SK-N-SH (cell line): ENCODE measurements at regions not wholly inside any gene's neighbourhood (a gene's known extent, or its start where the extent isn't known, plus 50 kb on each side); places are given as distances from the start of the nearest gene placed in this dataset.

Source experiments
- CTCF ChIA-PET: fragments of 300-600, 350-600 bp; formaldehyde crosslinking; extraction: SDS; loops from one replicate; lab custom pipeline; 2021; lab: Yijun Ruan, JAX
- POLR2A ChIA-PET: fragments of 350-600 bp; sonication (Branson Sonifier 250); formaldehyde crosslinking; extraction: SDS; loops from one replicate; lab custom pipeline; 2020; ENCODE audit warnings: antibody characterized with exemption, inconsistent platforms; lab: Yijun Ruan, JAX
- DNase-seq: peaks from one replicate; pipeline ENCODE4 v3.0.0; 2012
- H2AFZ ChIP-seq: fragments of 200-600 bp; sonication (generic); 2 replicates; pipeline ENCODE4 v1.8.1; 2016; ENCODE audit warnings: antibody characterized with exemption, mild to moderate bottlenecking, low read depth
- H3F3A ChIP-seq: fragments of 200-600 bp; sonication (generic); replicated peaks from 2 replicates; pipeline ENCODE3; 2016; ENCODE audit warnings: antibody characterized with exemption, mild to moderate bottlenecking; ENCODE audit not compliant: insufficient read depth
- H3K27ac ChIP-seq, 2 experiments: fragments of 200-500 bp in 1 of 2; fragments of 200-600 bp in 1 of 2; sonication (Bioruptor generic) in 1 of 2; sonication (generic), shearing (Covaris generic) in 1 of 2; 2 replicates each; pipeline versions ENCODE4 v1.5.1 to v1.6.1; 2014 to 2016; ENCODE audit warnings: low read depth in 2 of 2, inconsistent platforms in 1 of 2, low read length in 1 of 2, mild to moderate bottlenecking in 1 of 2, mixed read lengths in 1 of 2
- H3K27me3 ChIP-seq: fragments of 200-600 bp; sonication (generic), shearing (Covaris generic); 2 replicates; pipeline ENCODE4 v1.6.1; 2016; ENCODE audit warnings: mixed run types; ENCODE audit not compliant: insufficient read depth
- H3K36me3 ChIP-seq, 2 experiments: fragments of 200-500 bp in 1 of 2; fragments of 200-600 bp in 1 of 2; sonication (Bioruptor generic) in 1 of 2; sonication (generic) in 1 of 2; replicated peaks in 1 of 2; 2 replicates each; pipeline versions ENCODE3 to v1.5.1; 2014 to 2016; ENCODE audit warnings: low read length in 1 of 2, mild to moderate bottlenecking in 1 of 2; ENCODE audit not compliant: insufficient read depth in 2 of 2, control insufficient read depth in 1 of 2
- H3K4me1 ChIP-seq, 2 experiments: fragments of 200-500 bp in 1 of 2; fragments of 200-600 bp in 1 of 2; sonication (Bioruptor generic) in 1 of 2; sonication (generic), shearing (Covaris generic) in 1 of 2; 2 replicates each; pipeline versions ENCODE4 v1.5.1 to v1.6.1; 2014 to 2016; ENCODE audit warnings: low read depth in 1 of 2, low read length in 1 of 2, mixed run types in 1 of 2; ENCODE audit not compliant: insufficient read depth in 2 of 2, control insufficient read depth in 1 of 2
- H3K4me2 ChIP-seq: fragments of 200-600 bp; sonication (generic), shearing (Covaris generic); 2 replicates; pipeline ENCODE4 v1.6.1; 2017; ENCODE audit warnings: mixed run types
- H3K4me3 ChIP-seq, 2 experiments: fragments of 200-500 bp in 1 of 2; fragments of 200-600 bp in 1 of 2; sonication (Bioruptor generic) in 1 of 2; sonication (generic), shearing (Covaris generic) in 1 of 2; 2 replicates each; pipeline versions ENCODE4 v1.5.1 to v1.8.1; 2014 to 2016; ENCODE audit warnings: low read depth in 2 of 2, inconsistent platforms in 1 of 2, low read length in 1 of 2, mild to moderate bottlenecking in 1 of 2, mixed read lengths in 1 of 2, moderate library complexity in 1 of 2
- H3K79me2 ChIP-seq: fragments of 200-600 bp; sonication (generic); 2 replicates; pipeline ENCODE4 v1.8.1; 2017; ENCODE audit warnings: mild to moderate bottlenecking; ENCODE audit not compliant: insufficient read depth
- H3K9ac ChIP-seq: fragments of 200-600 bp; sonication (generic); 2 replicates; pipeline ENCODE4 v1.6.1; 2017; ENCODE audit warnings: mixed run types
- H3K9me2 ChIP-seq: fragments of 200-600 bp; sonication (generic); 2 replicates; pipeline ENCODE4 v1.6.1; 2017; ENCODE audit warnings: mixed run types
- H3K9me3 ChIP-seq: fragments of 200-600 bp; sonication (generic); 2 replicates; pipeline ENCODE4 v1.6.1; 2017; ENCODE audit warnings: mixed run types, mild to moderate bottlenecking, moderate library complexity
- H4K20me1 ChIP-seq: fragments of 200-600 bp; sonication (generic); 2 replicates; pipeline ENCODE4 v1.6.1; 2017; ENCODE audit warnings: mild to moderate bottlenecking, mixed run types; ENCODE audit not compliant: insufficient read depth
- ELF1 ChIP-seq: IDR thresholded peaks from 2 replicates; pipeline ENCODE4 v1.4.0; 2012
- EP300 ChIP-seq, 2 experiments: IDR thresholded peaks; 2 replicates each; pipeline versions ENCODE4 v1.4.0 to v1.6.1; 2012; ENCODE audit warnings: borderline replicate concordance in 1 of 2, low read depth in 1 of 2, low read length in 1 of 2
- FOSL2 ChIP-seq: IDR thresholded peaks from 2 replicates; pipeline ENCODE4 v1.4.0; 2012; ENCODE audit warnings: low read depth, mild to moderate bottlenecking, moderate library complexity, borderline replicate concordance
- FOXJ3 ChIP-seq: sonication (generic); formaldehyde crosslinking; IDR thresholded peaks from 2 replicates; pipeline ENCODE4 v1.5.1; 2020; ENCODE audit warnings: mild to moderate bottlenecking, missing genetic modification reagents
- MAX ChIP-seq: IDR thresholded peaks from 2 replicates; pipeline ENCODE4 v1.4.0; 2012; ENCODE audit warnings: low read depth
- MEF2A ChIP-seq: IDR thresholded peaks from 2 replicates; pipeline ENCODE4 v1.4.0; 2012; ENCODE audit warnings: low read depth, borderline replicate concordance
- MXI1 ChIP-seq: IDR thresholded peaks from 2 replicates; pipeline ENCODE4 v1.6.1; 2012; ENCODE audit warnings: mild to moderate bottlenecking, low read depth, low read length, improper control_type of control experiment
- NFIC ChIP-seq: IDR thresholded peaks from 2 replicates; pipeline ENCODE4 v1.4.0; 2012; ENCODE audit warnings: borderline replicate concordance
- NRF1 ChIP-seq: IDR thresholded peaks from 2 replicates; pipeline ENCODE4 v1.6.1; 2012; ENCODE audit warnings: low read depth, mild to moderate bottlenecking, low read length
- RAD21 ChIP-seq: IDR thresholded peaks from 2 replicates; pipeline ENCODE4 v1.6.1; 2012; ENCODE audit warnings: mild to moderate bottlenecking, low read length
- REST ChIP-seq: IDR thresholded peaks from 2 replicates; pipeline ENCODE4 v1.6.1; 2012; ENCODE audit warnings: mild to moderate bottlenecking, low read depth, low read length, moderate library complexity
- RFX5 ChIP-seq: IDR thresholded peaks from 2 replicates; pipeline ENCODE4 v1.6.1; 2012; ENCODE audit warnings: mild to moderate bottlenecking, improper control_type of control experiment, low read length
- RXRA ChIP-seq: IDR thresholded peaks from 2 replicates; pipeline ENCODE4 v1.4.0; 2012; ENCODE audit warnings: low read depth, mild to moderate bottlenecking, borderline replicate concordance
- SMC3 ChIP-seq: IDR thresholded peaks from 2 replicates; pipeline ENCODE4 v1.6.1; 2012; ENCODE audit warnings: low read depth, low read length, improper control_type of control experiment
- USF2 ChIP-seq: fragments of 150-350 bp; IDR thresholded peaks from 2 replicates; pipeline ENCODE4 v1.6.1; 2017; ENCODE audit warnings: antibody characterized with exemption, low read length, low read depth, borderline replicate concordance
- YY1 ChIP-seq: IDR thresholded peaks from 2 replicates; pipeline ENCODE4 v1.4.0; 2012; ENCODE audit warnings: low read depth, mild to moderate bottlenecking
- WGBS: methylation state at CpG from one replicate; pipeline ENCODE4 v1.1.6; 2017; ENCODE audit warnings: low lambda C conversion rate; 5-methylcytosine and 5-hydroxymethylcytosine counted together

- no peak overlapping the region for H3K27ac ChIP-seq
- CTCF ChIA-PET: no interaction called here
- DNase-seq: no peak
These were observed 65.5 kb upstream of the NRIP1 start for GRCh38 chr21:15130326-15130725.

More at GRCh38 chr21:15130326-15130725, 65.5 kb upstream of the NRIP1 start:
- no peaks in the 10 kb centered on the region for H3K9me3 ChIP-seq
- no peaks in the 10 kb centered on the region for H3K4me1 ChIP-seq
- H2AFZ ChIP-seq: no peak overlapping the region
- no peaks in the 10 kb centered on the region for H3K27me3 ChIP-seq
- no peaks in the 10 kb centered on the region for H4K20me1 ChIP-seq
- H3F3A ChIP-seq: no peaks in the 10 kb centered on the region
- H3K9ac ChIP-seq: no peak overlapping the region
- 5% methylated on average over 6 of the region's 6 CpGs for WGBS
- no peaks in the 10 kb centered on the region for H3K79me2 ChIP-seq
- H3K4me2 ChIP-seq: no peak overlapping the region
- H3K36me3 ChIP-seq: no peaks in the 10 kb centered on the region
- POLR2A ChIA-PET: no interaction called here
- H3K4me3 ChIP-seq: no peak overlapping the region
- no peaks in the 10 kb centered on the region for H3K9me2 ChIP-seq
- TF ChIP-seq SMC3 (no peak), YY1 (no peak), RAD21 (no peak), REST (no peak), EP300 (IDR thresholded peaks at IDR 0.05; ENCODE audit: borderline replicate concordance in 1 of 2, low read depth in 1 of 2, low read length in 1 of 2) (no peak), ELF1 (no peak), FOXJ3 (no peak), NRF1 (no peak), NFIC (no peak), RXRA (no peak), MEF2A (no peak), MXI1 (no peak), FOSL2 (no peak), MAX (no peak), USF2 (no peak), RFX5 (no peak)
